PC-3 (cell line): ENCODE measurements at regions not wholly inside any gene's neighbourhood (a gene's known extent, or its start where the extent isn't known, plus 50 kb on each side); places are given as distances from the start of the nearest gene placed in this dataset.

Source experiments
- ATAC-seq: fragments of 200-7000 bp; cut with Tn5 transposase; 2 replicates; pipeline ENCODE4 v1.9.1; 2020; ENCODE audit warnings: mild to moderate bottlenecking, moderate library complexity
- BruUV-seq: library from RNA; stranded (reverse); fragments of 400-500 nt; replicated peaks from 2 replicates; lab custom pipeline; 2021; lab: Mats Ljungman, UMichigan
- CTCF ChIA-PET: fragments of 300-600 bp; sonication (Branson Sonifier 250); formaldehyde crosslinking; loops from one replicate; lab custom pipeline; 2022; ENCODE audit warnings: antibody characterized with exemption; lab: Charles Lee
- POLR2A ChIA-PET: fragments of 300-600 bp; sonication (Branson Sonifier 250); formaldehyde crosslinking; loops from one replicate; lab custom pipeline; 2022; ENCODE audit warnings: antibody characterized with exemption; ENCODE audit not compliant: unreplicated experiment; lab: Charles Lee
- DNase-seq: peaks from one replicate; pipeline ENCODE4 v3.0.0-alpha.2; 2015
- H2AFZ ChIP-seq: fragments of 300-600 bp; sonication (generic); 2 replicates; pipeline ENCODE4 v1.6.0; 2016; ENCODE audit warnings: antibody characterized with exemption, low read length
- H3F3A ChIP-seq: fragments of 300-600 bp; sonication (generic); one replicate; pipeline ENCODE4 v1.6.0; 2017; ENCODE audit warnings: antibody characterized with exemption, low read length, control low read depth, mild to moderate bottlenecking; ENCODE audit not compliant: unreplicated experiment
- H3K27ac ChIP-seq: fragments of 300-600 bp; sonication (generic); 2 replicates; pipeline ENCODE4 v1.5.1; 2016; ENCODE audit warnings: mild to moderate bottlenecking, low read length
- H3K27me3 ChIP-seq: fragments of 300-600 bp; sonication (generic); 2 replicates; pipeline ENCODE4 v1.6.1; 2016; ENCODE audit warnings: low read length, mixed read lengths
- H3K36me3 ChIP-seq: fragments of 300-600 bp; sonication (generic); 2 replicates; pipeline ENCODE4 v1.6.1; 2016; ENCODE audit warnings: low read depth, mixed run types, low read length, mixed read lengths
- H3K4me1 ChIP-seq: fragments of 300-600 bp; sonication (generic); 2 replicates; pipeline ENCODE4 v1.5.1; 2016; ENCODE audit warnings: low read length; ENCODE audit not compliant: insufficient read depth
- H3K4me2 ChIP-seq: fragments of 300-600 bp; sonication (generic); 2 replicates; pipeline ENCODE4 v1.6.0; 2016; ENCODE audit warnings: low read length
- H3K4me3 ChIP-seq: fragments of 300-600 bp; sonication (generic); 2 replicates; pipeline ENCODE4 v1.5.1; 2016; ENCODE audit warnings: mild to moderate bottlenecking, low read length, mixed read lengths
- H3K79me2 ChIP-seq: fragments of 300-600 bp; sonication (generic); 2 replicates; pipeline ENCODE4 v1.6.1; 2017; ENCODE audit warnings: low read length, mixed read lengths
- H3K9ac ChIP-seq: fragments of 300-600 bp; sonication (generic); 2 replicates; pipeline ENCODE4 v1.6.0; 2016; ENCODE audit warnings: mild to moderate bottlenecking, low read length
- H3K9me2 ChIP-seq: fragments of 300-600 bp; sonication (generic); replicated peaks from 2 replicates; pipeline ENCODE4 v1.6.1; 2016; ENCODE audit warnings: mixed run types, low read length, mixed read lengths
- H3K9me3 ChIP-seq: fragments of 300-600 bp; sonication (generic); 2 replicates; pipeline ENCODE4 v1.6.1; 2016; ENCODE audit warnings: low read length, mixed read lengths
- H4K20me1 ChIP-seq: fragments of 300-600 bp; sonication (generic); 2 replicates; pipeline ENCODE4 v1.6.1; 2016; ENCODE audit warnings: low read length, mixed read lengths
- CTCF ChIP-seq: fragments of 300-600 bp; sonication (generic); conservative IDR thresholded peaks from 2 replicates; pipeline ENCODE4 v1.5.1; 2017; ENCODE audit warnings: antibody characterized with exemption, low read depth, mild to moderate bottlenecking, low read length
- EZH2 ChIP-seq: fragments of 300-600 bp; sonication (generic); IDR thresholded peaks from one replicate; pipeline ENCODE4 v1.6.1; 2017; ENCODE audit warnings: antibody characterized with exemption, mild to moderate bottlenecking, low read length; ENCODE audit not compliant: unreplicated experiment
- EZH2phosphoT487 ChIP-seq: fragments of 300-600 bp; sonication (generic); IDR thresholded peaks from 2 replicates; pipeline ENCODE4 v1.6.1; 2018; ENCODE audit warnings: mild to moderate bottlenecking, antibody characterized with exemption, low read length, borderline replicate concordance
- intact Hi-C: fragments of 100-400 bp; cut with micrococcal nuclease; formaldehyde crosslinking; loops from 2 replicates; pipeline ENCODE4 v1.9.0; 2023

GRCh38 chr4:126479709-126480108 lies 1153.0 kb upstream of the INTU start:
- POLR2A ChIA-PET, result no interaction called here
- Histone ChIP-seq H3K27ac (no peak overlapping the region), H3K4me1 (no peaks in the 10 kb centered on the region), H4K20me1 (no peaks in the 10 kb centered on the region), H3K9ac (no peak overlapping the region), H3K27me3 (no peaks in the 10 kb centered on the region), H3K9me3 (no peaks in the 10 kb centered on the region), H3F3A (no peaks in the 10 kb centered on the region), H3K4me3 (no peak overlapping the region), H3K79me2 (no peaks in the 10 kb centered on the region), H2AFZ (no peak overlapping the region), H3K4me2 (no peak overlapping the region), H3K36me3 (no peaks in the 10 kb centered on the region), H3K9me2 (no peaks in the 10 kb centered on the region)
- no peak for DNase-seq
- CTCF ChIA-PET, result no interaction called here
- no peak for ATAC-seq
- no TSS peak for BruUV-seq
- intact Hi-C loops, result no loop called here
- no peak for TF ChIP-seq CTCF
- TF ChIP-seq EZH2, result no peak
- TF ChIP-seq EZH2phosphoT487, result no peak

DNA sequence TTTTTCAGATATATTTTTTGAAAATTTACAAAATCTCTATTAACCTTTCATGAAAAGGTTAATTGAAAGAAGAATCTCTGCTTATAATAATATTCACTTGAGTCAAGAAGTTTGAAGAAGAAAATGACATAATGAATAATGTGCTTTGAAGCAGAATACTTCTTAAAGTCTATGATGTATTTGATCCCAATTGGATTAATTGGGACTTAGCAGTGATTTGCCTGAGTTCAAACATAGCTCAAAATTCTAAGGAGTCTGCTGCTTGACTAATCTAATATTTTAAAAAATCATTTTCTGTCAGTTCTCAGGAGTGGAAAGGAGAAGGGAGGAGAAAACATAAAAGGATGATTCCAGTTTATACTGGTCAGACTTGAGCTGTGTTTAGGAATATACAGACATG lies 1150.4 kb upstream of the INTU start:
- H3K9me3 ChIP-seq, result no peaks in the 10 kb centered on the region
- no peaks in the 10 kb centered on the region for H3K27me3 ChIP-seq
- no peak for ATAC-seq
- H3K79me2 ChIP-seq, result no peaks in the 10 kb centered on the region
- CTCF ChIA-PET, result no interaction called here
- H3K36me3 ChIP-seq, result no peaks in the 10 kb centered on the region
- no peak overlapping the region for H2AFZ ChIP-seq
- TF ChIP-seq CTCF, result no peak
- no peak for TF ChIP-seq EZH2
- TF ChIP-seq EZH2phosphoT487, result no peak
- intact Hi-C loops, result no loop called here
- H3K9ac ChIP-seq, result no peak overlapping the region
- DNase-seq, result no peak
- POLR2A ChIA-PET, result no interaction called here
- no peak overlapping the region for H3K4me3 ChIP-seq
- no peaks in the 10 kb centered on the region for H3K9me2 ChIP-seq
- H3K27ac ChIP-seq, result no peak overlapping the region
- no peaks in the 10 kb centered on the region for H3F3A ChIP-seq
- H4K20me1 ChIP-seq, result no peaks in the 10 kb centered on the region
- no peaks in the 10 kb centered on the region for H3K4me1 ChIP-seq
- no peak overlapping the region for H3K4me2 ChIP-seq
- no TSS peak for BruUV-seq

DNA sequence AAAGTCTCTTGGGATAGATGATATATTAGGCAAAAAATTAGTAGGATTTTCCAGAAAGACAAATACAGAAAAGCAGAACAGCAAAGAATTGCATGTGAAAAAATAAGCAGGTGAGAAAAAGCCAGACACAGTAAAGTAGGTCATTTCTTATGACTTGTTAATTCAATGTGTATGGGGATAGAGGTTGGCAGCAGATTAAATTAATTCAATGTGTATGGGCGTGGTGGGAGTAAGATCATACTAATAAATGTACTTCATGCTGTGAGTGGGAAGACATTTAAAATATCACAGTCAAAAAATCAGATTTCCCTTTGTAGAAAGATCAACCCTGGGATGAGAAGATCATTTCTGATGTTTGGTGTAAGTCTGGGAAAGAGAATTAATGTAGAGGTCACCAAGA lies 1146.4 kb upstream of the INTU start:
- H3K9me3 ChIP-seq, result no peaks in the 10 kb centered on the region
- H3K9ac ChIP-seq, result no peak overlapping the region
- TF ChIP-seq EZH2 (no peak), EZH2phosphoT487 (no peak), CTCF (no peak)
- H4K20me1 ChIP-seq, result no peaks in the 10 kb centered on the region
- H3K27ac ChIP-seq, result no peak overlapping the region
- DNase-seq, result no peak
- ATAC-seq, result no peak
- ChIA-PET CTCF (no interaction called here), POLR2A (no interaction called here)
- H3K27me3 ChIP-seq, result no peaks in the 10 kb centered on the region
- H3K36me3 ChIP-seq, result no peaks in the 10 kb centered on the region
- no peak overlapping the region for H2AFZ ChIP-seq
- intact Hi-C loops, result no loop called here
- no peaks in the 10 kb centered on the region for H3F3A ChIP-seq
- no peak overlapping the region for H3K4me3 ChIP-seq
- no peak overlapping the region for H3K4me2 ChIP-seq
- H3K4me1 ChIP-seq, result no peaks in the 10 kb centered on the region
- BruUV-seq, result no TSS peak
- H3K9me2 ChIP-seq, result no peaks in the 10 kb centered on the region
- H3K79me2 ChIP-seq, result no peaks in the 10 kb centered on the region
